ENCODE measurements at regions not wholly inside any gene's neighbourhood (a gene's known extent, or its start where the extent isn't known, plus 50 kb on each side); places are given as distances from the start of the nearest gene placed in this dataset.

GRCh38 chr1:65691152-65691900, 101.4 kb upstream of the PDE4B start:
- no peak for DNase-seq (ENCODE audit: low read depth)
- TF ChIP-seq CTCF (IDR thresholded peaks at IDR 0.05; ENCODE audit: control insufficient read depth, extremely low read depth, insufficient read depth), result no peak
- no peak overlapping the region for H3K4me3 ChIP-seq (ENCODE audit: low read depth, low read length)

- DNase-seq (ENCODE audit: low read depth), result no peak
- no peak for TF ChIP-seq CTCF (IDR thresholded peaks at IDR 0.05; ENCODE audit: control insufficient read depth, extremely low read depth, insufficient read depth)
- no peak overlapping the region for H3K4me3 ChIP-seq (ENCODE audit: low read depth, low read length)
These were observed 100.7 kb upstream of the PDE4B start for GRCh38 chr1:65691972-65692371.

GRCh38 chr1:65694126-65694525, 98.6 kb upstream of the PDE4B start:
- TF ChIP-seq CTCF (IDR thresholded peaks at IDR 0.05; ENCODE audit: control insufficient read depth, extremely low read depth, insufficient read depth), result no peak
- DNase-seq (ENCODE audit: low read depth), result no peak

GRCh38 chr1:65694933-65695332, 97.8 kb upstream of the PDE4B start:
- H3K4me3 ChIP-seq (ENCODE audit: low read depth, low read length), result no peak overlapping the region
- DNase-seq (ENCODE audit: low read depth), result no peak
- TF ChIP-seq CTCF (IDR thresholded peaks at IDR 0.05; ENCODE audit: control insufficient read depth, extremely low read depth, insufficient read depth), result no peak

More at GRCh38 chr1:65694126-65694525, 98.6 kb upstream of the PDE4B start:
- H3K4me3 ChIP-seq (ENCODE audit: low read depth, low read length), result no peak overlapping the region

GRCh38 chr1:65698590-65698989, 94.1 kb upstream of the PDE4B start:
- TF ChIP-seq CTCF (IDR thresholded peaks at IDR 0.05; ENCODE audit: control insufficient read depth, extremely low read depth, insufficient read depth), result no peak
- no peak for DNase-seq (ENCODE audit: low read depth)
- no peak overlapping the region for H3K4me3 ChIP-seq (ENCODE audit: low read depth, low read length)

- no peak overlapping the region for H3K4me3 ChIP-seq (ENCODE audit: low read depth, low read length)
- no peak for TF ChIP-seq CTCF (IDR thresholded peaks at IDR 0.05; ENCODE audit: control insufficient read depth, extremely low read depth, insufficient read depth)
- no peak for DNase-seq (ENCODE audit: low read depth)
These were observed 88.8 kb upstream of the PDE4B start for GRCh38 chr1:65703853-65704252.

- no peak overlapping the region for H3K4me3 ChIP-seq (ENCODE audit: low read depth, low read length)
- DNase-seq (ENCODE audit: low read depth), result no peak
- no peak for TF ChIP-seq CTCF (IDR thresholded peaks at IDR 0.05; ENCODE audit: control insufficient read depth, extremely low read depth, insufficient read depth)
These were observed 88.4 kb upstream of the PDE4B start for GRCh38 chr1:65704318-65704717.
